ENCODE measurements at regions not wholly inside any gene's neighbourhood (a gene's known extent, or its start where the extent isn't known, plus 50 kb on each side); places are given as distances from the start of the nearest gene placed in this dataset.

DNA sequence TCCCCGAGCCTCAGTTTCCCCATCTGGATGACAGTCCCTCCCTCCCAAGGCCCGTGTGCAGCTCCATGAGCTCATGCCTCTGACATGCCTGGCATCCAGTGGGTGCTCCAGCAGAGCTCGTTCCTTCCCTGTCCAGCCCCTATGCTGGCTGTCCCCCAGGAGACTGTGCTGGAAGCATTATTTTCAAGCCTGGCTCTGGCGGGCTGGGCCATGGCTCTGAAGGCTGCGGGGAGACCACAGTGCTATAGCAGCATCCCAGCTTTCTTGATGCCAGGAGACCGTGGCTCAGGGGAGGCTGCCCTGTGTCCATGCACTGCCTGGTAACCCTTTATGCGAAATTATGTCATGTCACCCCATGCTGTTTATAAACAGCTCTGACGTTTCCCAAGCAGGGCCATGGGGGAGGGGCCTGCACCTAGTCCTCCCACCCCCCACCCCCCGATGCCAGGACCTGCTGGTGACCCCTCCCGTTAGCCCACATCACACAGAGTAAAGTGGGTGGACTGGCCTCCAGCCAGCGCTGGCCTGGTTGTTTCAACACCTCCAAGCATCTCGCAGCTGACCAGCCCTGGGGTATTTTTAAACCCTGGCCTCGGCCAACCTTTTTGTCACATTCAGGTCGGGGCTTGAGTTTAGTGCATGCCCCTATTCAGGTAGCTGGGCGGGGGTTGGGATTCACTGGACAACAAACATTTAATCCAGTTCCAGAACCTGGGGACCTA is 105.9 kb upstream of the ZNF716 start:
- H3K9ac ChIP-seq (ENCODE audit: low read length), result no peak overlapping the region
- no peaks in the 10 kb centered on the region for H3K36me3 ChIP-seq (ENCODE audit: control insufficient read depth, insufficient read depth, low read length, severe bottlenecking)
- H3K4me3 ChIP-seq (ENCODE audit: low read length), result no peak overlapping the region
- no peak for DNase-seq (ENCODE audit: low read depth)
- H3K4me1 ChIP-seq (ENCODE audit: control insufficient read depth, insufficient read depth, low read length), result no peaks in the 10 kb centered on the region
- no peaks in the 10 kb centered on the region for H3K9me3 ChIP-seq (ENCODE audit: control insufficient read depth, low read length)
- no peaks in the 10 kb centered on the region for H3K27me3 ChIP-seq (replicated peaks; ENCODE audit: control insufficient read depth, insufficient read depth, low read length)

- Histone ChIP-seq H3K36me3 (ENCODE audit: control insufficient read depth, insufficient read depth, low read length, severe bottlenecking) (no peaks in the 10 kb centered on the region), H3K27me3 (replicated peaks; ENCODE audit: control insufficient read depth, insufficient read depth, low read length) (no peaks in the 10 kb centered on the region), H3K9me3 (ENCODE audit: control insufficient read depth, low read length) (peaks cover 4% of the 10 kb centered on the region), H3K4me3 (ENCODE audit: low read length) (no peak overlapping the region), H3K4me1 (ENCODE audit: control insufficient read depth, insufficient read depth, low read length) (no peaks in the 10 kb centered on the region), H3K9ac (ENCODE audit: low read length) (no peak overlapping the region)
- no peak for DNase-seq (ENCODE audit: low read depth)
Observed at GRCh38 chr7:57344957-57345356, 105.0 kb upstream of the ZNF716 start.

- Histone ChIP-seq H3K36me3 (ENCODE audit: control insufficient read depth, insufficient read depth, low read length, severe bottlenecking) (no peaks in the 10 kb centered on the region), H3K27me3 (replicated peaks; ENCODE audit: control insufficient read depth, insufficient read depth, low read length) (no peaks in the 10 kb centered on the region), H3K4me3 (ENCODE audit: low read length) (no peak overlapping the region), H3K9ac (ENCODE audit: low read length) (no peak overlapping the region), H3K9me3 (ENCODE audit: control insufficient read depth, low read length) (peaks cover 4% of the 10 kb centered on the region), H3K4me1 (ENCODE audit: control insufficient read depth, insufficient read depth, low read length) (no peaks in the 10 kb centered on the region)
- DNase-seq (ENCODE audit: low read depth), result no peak
Observed at GRCh38 chr7:57348646-57349269, 101.2 kb upstream of the ZNF716 start.

DNA sequence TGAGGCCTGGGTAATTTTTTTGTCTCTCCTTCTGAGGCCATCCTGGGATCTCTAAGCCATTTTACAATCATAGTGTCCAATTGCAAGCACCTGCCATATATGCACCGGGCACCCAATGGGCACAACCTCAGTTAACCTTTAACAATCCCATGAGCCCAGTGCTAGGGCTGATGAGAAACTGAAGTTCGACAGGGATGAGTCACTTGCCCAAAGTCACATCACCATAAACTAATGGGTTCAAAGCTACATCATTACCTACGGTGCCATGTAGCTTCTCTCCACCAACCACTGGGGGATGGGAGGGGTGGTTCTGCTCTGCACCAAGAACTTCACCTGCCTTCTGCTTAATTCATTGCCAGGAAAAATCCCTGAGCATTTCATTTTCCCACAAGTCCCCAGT is 95.8 kb upstream of the ZNF716 start:
- Histone ChIP-seq H3K9me3 (ENCODE audit: control insufficient read depth, low read length) (peaks cover 4% of the 10 kb centered on the region), H3K27me3 (replicated peaks; ENCODE audit: control insufficient read depth, insufficient read depth, low read length) (no peaks in the 10 kb centered on the region), H3K9ac (ENCODE audit: low read length) (no peak overlapping the region), H3K4me1 (ENCODE audit: control insufficient read depth, insufficient read depth, low read length) (no peaks in the 10 kb centered on the region), H3K4me3 (ENCODE audit: low read length) (no peak overlapping the region), H3K36me3 (ENCODE audit: control insufficient read depth, insufficient read depth, low read length, severe bottlenecking) (no peaks in the 10 kb centered on the region)
- no peak for DNase-seq (ENCODE audit: low read depth)

DNA sequence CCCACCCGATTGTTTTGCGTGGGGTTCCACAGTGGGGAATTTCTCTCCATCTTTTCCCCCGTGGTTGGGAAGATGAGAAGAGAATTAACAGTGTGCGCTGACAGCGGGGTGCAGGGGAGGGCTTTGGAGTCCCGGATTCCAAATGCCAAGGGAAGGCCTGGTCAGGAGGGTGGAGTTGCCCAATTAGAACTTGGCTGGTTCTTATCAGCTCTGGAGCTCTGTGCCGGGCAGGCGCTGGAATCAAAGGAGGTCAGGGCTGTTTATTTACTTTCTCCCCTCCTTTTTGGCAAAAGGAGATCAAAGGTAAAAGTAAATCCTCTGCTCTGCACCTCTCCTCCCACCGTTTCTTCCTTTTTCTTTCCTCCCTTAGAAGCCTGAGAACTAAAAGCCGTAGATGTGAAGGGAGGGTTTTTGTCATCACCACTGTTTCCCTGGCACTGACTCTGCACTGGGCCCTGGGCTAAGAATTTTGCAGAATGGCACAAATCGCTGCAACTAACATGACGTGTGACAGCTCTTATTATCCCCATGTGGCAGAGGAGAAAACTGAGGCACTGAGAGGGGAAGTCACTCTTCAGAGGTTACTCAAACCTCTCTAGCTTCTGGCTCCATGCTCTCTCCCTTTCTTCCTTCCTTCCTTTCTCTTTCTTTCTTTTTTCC is 95.2 kb upstream of the ZNF716 start:
- DNase-seq (ENCODE audit: low read depth), result no peak
- Histone ChIP-seq H3K4me3 (ENCODE audit: low read length) (no peak overlapping the region), H3K9ac (ENCODE audit: low read length) (no peak overlapping the region), H3K36me3 (ENCODE audit: control insufficient read depth, insufficient read depth, low read length, severe bottlenecking) (no peaks in the 10 kb centered on the region), H3K9me3 (ENCODE audit: control insufficient read depth, low read length) (no peaks in the 10 kb centered on the region), H3K27me3 (replicated peaks; ENCODE audit: control insufficient read depth, insufficient read depth, low read length) (no peaks in the 10 kb centered on the region), H3K4me1 (ENCODE audit: control insufficient read depth, insufficient read depth, low read length) (no peaks in the 10 kb centered on the region)

DNA sequence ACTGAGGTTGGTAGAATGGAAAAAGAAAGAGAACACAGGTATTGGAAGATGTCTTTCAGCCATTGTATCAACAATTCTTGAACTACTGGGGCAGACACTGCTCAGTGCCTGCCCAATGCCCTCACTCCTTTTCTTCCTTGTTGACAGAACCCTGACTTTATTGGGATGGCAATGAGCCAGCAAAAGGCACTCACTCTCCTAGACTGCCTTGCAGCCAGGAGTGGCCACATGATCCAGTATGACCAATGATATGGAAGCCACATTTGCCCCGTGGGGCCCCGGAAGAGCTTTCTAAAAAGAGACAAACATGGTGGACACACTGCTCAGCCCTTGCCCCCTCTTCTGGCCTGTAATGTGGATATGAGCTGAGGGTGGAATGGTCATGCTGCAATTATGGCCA is 88.6 kb upstream of the ZNF716 start:
- no peak for DNase-seq (ENCODE audit: low read depth)

GRCh38 chr7:57362868-57363267 is 87.1 kb upstream of the ZNF716 start:
- Histone ChIP-seq H3K36me3 (ENCODE audit: control insufficient read depth, insufficient read depth, low read length, severe bottlenecking) (no peaks in the 10 kb centered on the region), H3K27me3 (replicated peaks; ENCODE audit: control insufficient read depth, insufficient read depth, low read length) (no peaks in the 10 kb centered on the region), H3K9me3 (ENCODE audit: control insufficient read depth, low read length) (peaks cover 5% of the 10 kb centered on the region), H3K4me3 (ENCODE audit: low read length) (no peak overlapping the region), H3K4me1 (ENCODE audit: control insufficient read depth, insufficient read depth, low read length) (no peaks in the 10 kb centered on the region), H3K9ac (ENCODE audit: low read length) (no peak overlapping the region)
- no peak for DNase-seq (ENCODE audit: low read depth)

More for the DNA sequence above, 88.6 kb upstream of the ZNF716 start:
- H3K36me3 ChIP-seq (ENCODE audit: control insufficient read depth, insufficient read depth, low read length, severe bottlenecking), result no peaks in the 10 kb centered on the region
- H3K4me1 ChIP-seq (ENCODE audit: control insufficient read depth, insufficient read depth, low read length), result no peaks in the 10 kb centered on the region
- H3K9ac ChIP-seq (ENCODE audit: low read length), result no peak overlapping the region
- peaks cover 3% of the 10 kb centered on the region for H3K9me3 ChIP-seq (ENCODE audit: control insufficient read depth, low read length)
- H3K4me3 ChIP-seq (ENCODE audit: low read length), result no peak overlapping the region
- no peaks in the 10 kb centered on the region for H3K27me3 ChIP-seq (replicated peaks; ENCODE audit: control insufficient read depth, insufficient read depth, low read length)

GRCh38 chr7:57363321-57363720 is 86.7 kb upstream of the ZNF716 start:
- Histone ChIP-seq H3K4me3 (ENCODE audit: low read length) (no peak overlapping the region), H3K9ac (ENCODE audit: low read length) (no peak overlapping the region), H3K4me1 (ENCODE audit: control insufficient read depth, insufficient read depth, low read length) (no peaks in the 10 kb centered on the region), H3K36me3 (ENCODE audit: control insufficient read depth, insufficient read depth, low read length, severe bottlenecking) (no peaks in the 10 kb centered on the region), H3K9me3 (ENCODE audit: control insufficient read depth, low read length) (peaks cover 6% of the 10 kb centered on the region), H3K27me3 (replicated peaks; ENCODE audit: control insufficient read depth, insufficient read depth, low read length) (no peaks in the 10 kb centered on the region)
- no peak for DNase-seq (ENCODE audit: low read depth)

DNA sequence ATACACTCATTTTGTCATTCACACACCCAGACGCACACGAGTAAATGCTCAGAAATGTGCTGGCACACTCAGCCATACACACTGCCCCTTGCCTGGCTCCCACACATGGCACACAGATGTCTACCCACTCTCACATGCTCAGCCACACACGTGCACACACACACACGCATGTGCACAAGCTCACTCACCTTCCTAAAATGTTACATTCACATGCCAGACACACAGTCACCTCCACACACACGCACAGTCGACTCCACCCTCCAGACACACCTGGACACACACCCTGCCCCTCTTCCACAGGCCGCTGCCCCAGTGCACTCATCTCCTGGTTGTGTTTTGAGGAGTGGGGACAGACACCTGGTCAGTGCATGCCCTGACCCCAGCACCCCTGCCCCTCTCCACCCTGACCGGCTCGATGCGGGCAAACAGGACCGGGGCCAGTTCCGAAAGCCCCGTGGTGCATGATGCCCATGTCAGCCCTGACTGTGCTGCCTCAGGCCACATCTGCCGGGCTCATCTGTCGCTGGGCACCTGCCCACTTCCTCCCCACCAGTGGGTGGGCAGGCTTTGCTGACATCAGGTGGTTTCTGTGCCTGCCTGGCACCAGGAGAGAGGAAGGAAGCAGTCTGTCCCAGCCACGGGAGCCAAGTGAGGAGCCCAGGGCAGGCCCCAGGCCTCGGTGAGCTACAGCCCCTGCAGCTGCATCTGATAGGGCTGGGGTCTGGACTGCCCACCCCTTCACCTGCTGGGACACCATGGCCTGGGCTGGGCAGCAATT is 84.9 kb upstream of the ZNF716 start:
- Histone ChIP-seq H3K4me3 (ENCODE audit: low read length) (no peak overlapping the region), H3K27me3 (replicated peaks; ENCODE audit: control insufficient read depth, insufficient read depth, low read length) (no peaks in the 10 kb centered on the region), H3K4me1 (ENCODE audit: control insufficient read depth, insufficient read depth, low read length) (no peaks in the 10 kb centered on the region), H3K36me3 (ENCODE audit: control insufficient read depth, insufficient read depth, low read length, severe bottlenecking) (no peaks in the 10 kb centered on the region), H3K9me3 (ENCODE audit: control insufficient read depth, low read length) (peaks cover 6% of the 10 kb centered on the region), H3K9ac (ENCODE audit: low read length) (no peak overlapping the region)
- DNase-seq (ENCODE audit: low read depth), result no peak

- Histone ChIP-seq H3K4me1 (ENCODE audit: control insufficient read depth, insufficient read depth, low read length) (no peaks in the 10 kb centered on the region), H3K9ac (ENCODE audit: low read length) (no peak overlapping the region), H3K9me3 (ENCODE audit: control insufficient read depth, low read length) (peaks cover 3% of the 10 kb centered on the region), H3K36me3 (ENCODE audit: control insufficient read depth, insufficient read depth, low read length, severe bottlenecking) (no peaks in the 10 kb centered on the region), H3K27me3 (replicated peaks; ENCODE audit: control insufficient read depth, insufficient read depth, low read length) (no peaks in the 10 kb centered on the region), H3K4me3 (ENCODE audit: low read length) (no peak overlapping the region)
- DNase-seq (ENCODE audit: low read depth), result no peak
Observed at GRCh38 chr7:57367171-57367570, 82.8 kb upstream of the ZNF716 start.

Data from adipocyte (in vitro differentiated cells).